Heart left ventricle (tissue), 13 donors: ENCODE measurements at regions not wholly inside any gene's neighbourhood (a gene's known extent, or its start where the extent isn't known, plus 50 kb on each side); places are given as distances from the start of the nearest gene placed in this dataset.

Source experiments
- POLR2A ChIP-seq, 2 donors: fragments of 450-650 bp; IDR thresholded peaks; one replicate each; pipeline ENCODE4 v1.6.1; 2017; ENCODE audit warnings: antibody characterized with exemption in 2 of 2, mild to moderate bottlenecking in 2 of 2, moderate library complexity in 2 of 2
- TF ChIP-seq, protein P1 (sequence below), 12 donors: fragments of 200-600 bp; sonication (generic) in 4 of 12; IDR thresholded peaks; one replicate each; pipeline versions ENCODE4 v1.5.0 to v1.8.0; 2018 to 2022; ENCODE audit warnings: antibody characterized with exemption in 12 of 12, mild to moderate bottlenecking in 5 of 12
- donor health status: ischemic (EF 13 %, LVEDD 7.1; RV severe dilation, severe dysfunction).
- donor health status: DM: no; HTN: yes; CAD: no.
- donor health status: DM: no; HTN: no; CAD: no.
- donor health status: ischemic (EF 25% LVEDD 6.9; RV normal size, moderate dysfunction).
- donor health status: ischemic (EF 25% LVEDD 5.7; RV mildly dilated, moderate dysfunction).
- donor health status: ischemic (EF 35%, LVEDD 5.7; RV mildly dilated, moderate dysfunction).
- donor health status: nonischemic (EF 11% LVEDD 7.7; RV severe dilation, severe dysfunction).
- donor health status: DM: yes; HTN: yes; CAD: no.
- donor health status: PGD.
- donor health status: ischemic (EF 29% LVEDD 5.4; RV normal size, mild dysfunction).
- donor health status: nonischemic (EF 23%, LVEDD 6.1; RV moderate dilation, normal function).

DNA sequence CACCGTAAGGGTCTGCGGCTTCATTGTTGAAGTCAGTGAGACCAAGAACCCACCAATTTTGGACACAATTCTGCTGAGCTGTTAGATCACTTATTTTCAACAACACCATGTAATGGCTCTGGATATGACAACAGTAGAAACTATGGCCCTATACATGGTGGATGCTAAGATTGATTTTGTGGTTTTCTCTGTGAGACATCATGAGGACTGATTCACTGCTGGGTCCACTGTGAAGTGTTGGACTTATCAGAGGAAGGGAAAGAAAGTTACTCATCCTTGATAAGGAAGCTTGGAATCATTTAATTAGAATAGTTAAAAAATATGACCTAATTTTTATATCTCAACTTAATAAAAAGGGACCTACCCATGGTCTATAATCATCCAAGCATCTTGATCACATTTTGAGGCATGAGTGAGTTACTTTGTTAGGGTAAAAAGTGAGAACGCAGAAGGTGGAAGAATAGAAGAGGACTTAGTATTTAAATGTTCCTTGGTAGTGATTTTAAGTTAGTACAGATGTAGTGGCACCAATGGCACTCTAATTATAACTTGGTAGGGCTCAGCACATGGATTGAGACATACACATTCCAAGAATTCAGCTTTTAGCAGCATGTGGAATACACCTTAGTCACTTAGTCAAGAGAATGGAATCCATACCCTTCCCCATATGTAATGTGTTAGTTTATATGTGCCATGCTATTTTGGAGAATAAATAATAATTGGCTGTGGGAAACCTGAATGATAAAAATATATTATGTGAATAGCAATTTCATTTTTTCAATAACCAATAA, 123.5 kb upstream of the CD180 start:
- no peak for TF ChIP-seq POLR2A (IDR thresholded peaks at IDR 0.05)
- TF ChIP-seq, protein P1, sequence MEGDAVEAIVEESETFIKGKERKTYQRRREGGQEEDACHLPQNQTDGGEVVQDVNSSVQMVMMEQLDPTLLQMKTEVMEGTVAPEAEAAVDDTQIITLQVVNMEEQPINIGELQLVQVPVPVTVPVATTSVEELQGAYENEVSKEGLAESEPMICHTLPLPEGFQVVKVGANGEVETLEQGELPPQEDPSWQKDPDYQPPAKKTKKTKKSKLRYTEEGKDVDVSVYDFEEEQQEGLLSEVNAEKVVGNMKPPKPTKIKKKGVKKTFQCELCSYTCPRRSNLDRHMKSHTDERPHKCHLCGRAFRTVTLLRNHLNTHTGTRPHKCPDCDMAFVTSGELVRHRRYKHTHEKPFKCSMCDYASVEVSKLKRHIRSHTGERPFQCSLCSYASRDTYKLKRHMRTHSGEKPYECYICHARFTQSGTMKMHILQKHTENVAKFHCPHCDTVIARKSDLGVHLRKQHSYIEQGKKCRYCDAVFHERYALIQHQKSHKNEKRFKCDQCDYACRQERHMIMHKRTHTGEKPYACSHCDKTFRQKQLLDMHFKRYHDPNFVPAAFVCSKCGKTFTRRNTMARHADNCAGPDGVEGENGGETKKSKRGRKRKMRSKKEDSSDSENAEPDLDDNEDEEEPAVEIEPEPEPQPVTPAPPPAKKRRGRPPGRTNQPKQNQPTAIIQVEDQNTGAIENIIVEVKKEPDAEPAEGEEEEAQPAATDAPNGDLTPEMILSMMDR (IDR thresholded peaks at IDR 0.05): no peak
